PC-9 (cell line): ENCODE measurements at regions not wholly inside any gene's neighbourhood (a gene's known extent, or its start where the extent isn't known, plus 50 kb on each side); places are given as distances from the start of the nearest gene placed in this dataset.

Experiments used
- EZH2 ChIP-seq: fragments of 200-600 bp; sonication (generic); IDR thresholded peaks from 2 replicates; pipeline ENCODE4 v1.8.0; 2017; ENCODE audit warnings: antibody characterized with exemption, low read depth
- TF ChIP-seq, protein P1 (sequence below): fragments of 200-600 bp; sonication (generic); conservative IDR thresholded peaks from 2 replicates; pipeline ENCODE4 v1.6.1; 2017; ENCODE audit warnings: mixed run types, antibody characterized with exemption, mild to moderate bottlenecking, moderate library complexity

GRCh38 chr21:24007592-24007991, 1599.7 kb downstream of the MRPL39 start:
- TF ChIP-seq, protein P1, sequence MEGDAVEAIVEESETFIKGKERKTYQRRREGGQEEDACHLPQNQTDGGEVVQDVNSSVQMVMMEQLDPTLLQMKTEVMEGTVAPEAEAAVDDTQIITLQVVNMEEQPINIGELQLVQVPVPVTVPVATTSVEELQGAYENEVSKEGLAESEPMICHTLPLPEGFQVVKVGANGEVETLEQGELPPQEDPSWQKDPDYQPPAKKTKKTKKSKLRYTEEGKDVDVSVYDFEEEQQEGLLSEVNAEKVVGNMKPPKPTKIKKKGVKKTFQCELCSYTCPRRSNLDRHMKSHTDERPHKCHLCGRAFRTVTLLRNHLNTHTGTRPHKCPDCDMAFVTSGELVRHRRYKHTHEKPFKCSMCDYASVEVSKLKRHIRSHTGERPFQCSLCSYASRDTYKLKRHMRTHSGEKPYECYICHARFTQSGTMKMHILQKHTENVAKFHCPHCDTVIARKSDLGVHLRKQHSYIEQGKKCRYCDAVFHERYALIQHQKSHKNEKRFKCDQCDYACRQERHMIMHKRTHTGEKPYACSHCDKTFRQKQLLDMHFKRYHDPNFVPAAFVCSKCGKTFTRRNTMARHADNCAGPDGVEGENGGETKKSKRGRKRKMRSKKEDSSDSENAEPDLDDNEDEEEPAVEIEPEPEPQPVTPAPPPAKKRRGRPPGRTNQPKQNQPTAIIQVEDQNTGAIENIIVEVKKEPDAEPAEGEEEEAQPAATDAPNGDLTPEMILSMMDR: no peak
- TF ChIP-seq EZH2: no peak
